NCI-H2196 treated with DMSO at 0.1 percent for 48 hours (cell line): ENCODE measurements at regions not wholly inside any gene's neighbourhood (a gene's known extent, or its start where the extent isn't known, plus 50 kb on each side); places are given as distances from the start of the nearest gene placed in this dataset.

Experiments used
- DNase-seq: peaks from one replicate; lab custom pipeline; 2025; ENCODE audit not compliant: unreplicated experiment; lab: John Stamatoyannopoulos, UW

DNA sequence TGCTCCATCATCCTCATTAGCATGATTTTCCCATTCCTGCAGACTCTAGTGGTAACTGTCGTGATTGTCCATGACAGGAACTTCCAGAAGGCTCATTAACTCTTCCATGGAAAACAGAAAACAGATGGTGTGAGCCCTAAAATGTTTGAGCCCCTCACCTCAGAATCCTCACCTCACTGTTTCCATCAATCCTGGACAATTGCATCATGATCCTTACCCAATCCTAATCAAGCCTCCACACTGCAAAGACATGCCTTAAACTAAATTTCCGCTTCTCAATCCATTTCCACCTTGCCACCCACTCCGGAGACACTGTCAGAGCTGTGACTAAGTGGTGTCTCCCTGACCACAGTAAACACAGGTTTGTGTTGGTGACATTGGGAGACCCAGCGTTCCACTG lies 311.0 kb upstream of the JARID2 start:
- DNase-seq = no peak

GRCh38 chr6:14936861-14937260 lies 309.0 kb upstream of the JARID2 start:
- no peak for DNase-seq

DNA sequence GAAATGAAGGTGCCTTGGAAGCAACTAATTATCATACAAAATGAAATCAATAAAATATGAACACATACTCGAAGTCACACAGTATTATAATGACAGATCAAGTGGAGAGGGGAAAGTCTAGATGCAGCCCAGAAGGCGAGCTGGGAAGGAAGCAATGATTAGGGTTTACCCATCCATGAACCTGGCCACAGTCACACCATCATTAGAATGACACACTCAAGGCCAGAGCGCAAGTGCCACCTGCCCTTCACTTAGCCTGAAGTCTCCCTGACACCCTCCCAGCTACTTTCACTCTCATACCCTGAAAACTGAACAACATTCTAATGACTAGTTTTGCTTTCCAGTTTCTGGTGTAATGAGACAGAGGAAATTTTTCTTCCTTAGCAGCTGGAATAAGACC lies 302.8 kb upstream of the JARID2 start:
- no peak for DNase-seq

DNA sequence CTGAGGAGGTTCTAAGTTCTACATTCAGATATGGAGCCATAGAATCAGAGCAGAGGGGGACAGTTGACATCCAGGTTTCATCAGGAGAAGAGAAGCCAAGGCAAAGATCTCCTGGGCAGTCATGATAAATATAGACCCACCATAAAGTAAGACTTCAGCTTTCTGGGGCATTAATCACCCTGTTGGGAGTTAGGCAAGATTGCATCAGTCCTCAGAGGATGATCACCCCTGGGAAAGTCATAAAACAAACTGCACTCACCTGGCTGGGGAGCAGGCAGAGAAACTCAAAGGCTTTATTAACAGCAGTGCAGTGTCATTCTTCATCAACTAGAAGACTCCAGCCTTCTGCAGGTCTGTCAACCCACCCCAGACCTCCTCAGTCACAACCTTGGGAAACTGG lies 301.3 kb upstream of the JARID2 start:
- no peak for DNase-seq

GRCh38 chr6:14945461-14946185 lies 300.2 kb upstream of the JARID2 start:
- no peak for DNase-seq

DNA sequence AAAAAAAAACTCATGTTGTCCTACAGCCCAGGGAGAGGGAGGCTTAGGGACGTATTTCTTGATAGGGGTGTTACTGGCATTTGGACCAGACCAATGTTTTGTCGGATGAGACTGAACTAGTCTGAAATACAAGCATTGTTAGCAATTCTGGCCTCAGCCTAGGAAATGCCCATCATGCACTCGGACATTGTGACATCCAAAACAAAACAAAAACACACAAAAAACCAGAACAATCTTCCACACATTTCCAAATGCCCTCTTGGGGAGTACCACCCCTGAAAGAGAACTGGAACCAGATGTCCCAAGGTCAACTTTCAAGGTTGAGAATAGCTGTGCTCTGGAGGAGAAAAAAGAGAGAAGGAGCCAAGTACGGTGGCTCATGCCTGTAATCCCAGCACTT lies 299.1 kb upstream of the JARID2 start:
- no peak for DNase-seq

GRCh38 chr6:14948586-14949245 lies 297.2 kb upstream of the JARID2 start:
- no peak for DNase-seq

- DNase-seq = no peak
These were observed 295.5 kb upstream of the JARID2 start for GRCh38 chr6:14950103-14950969.

DNA sequence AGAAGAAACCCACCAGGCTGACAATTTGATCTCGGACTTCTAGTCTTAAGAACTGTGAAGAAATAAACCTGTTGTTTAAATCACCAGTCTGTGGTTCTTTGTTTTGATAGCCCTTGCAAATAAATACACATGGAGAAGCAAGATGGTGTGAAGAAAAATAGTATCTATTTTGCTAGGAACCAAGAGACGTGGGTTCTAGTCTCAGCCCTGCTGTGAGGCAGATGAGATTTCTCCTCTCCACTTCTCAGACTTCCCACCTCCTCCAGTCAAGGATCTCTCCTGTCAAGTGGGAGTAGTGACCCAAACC lies 294.9 kb upstream of the JARID2 start:
- DNase-seq = no peak

GRCh38 chr6:14951704-14952103 lies 294.2 kb upstream of the JARID2 start:
- no peak for DNase-seq

DNA sequence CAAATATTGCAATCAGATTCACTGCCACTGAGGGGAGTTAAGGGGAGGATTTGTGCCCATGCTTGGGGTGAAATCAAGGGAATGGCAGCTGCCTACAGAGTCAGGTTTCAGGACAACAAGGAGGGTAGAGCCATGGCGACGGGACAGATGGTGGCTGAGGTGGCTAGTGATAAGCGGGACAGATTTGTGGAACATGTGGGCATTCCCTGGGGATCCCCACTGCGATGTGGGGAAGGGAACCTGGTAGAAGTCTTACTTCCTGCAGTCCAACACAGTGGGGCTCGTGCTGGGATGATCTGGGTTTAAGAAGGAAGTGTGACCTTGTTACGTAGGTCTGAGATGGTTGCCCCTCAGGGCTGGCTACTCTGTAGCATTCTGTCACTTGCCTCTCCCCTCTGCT lies 292.0 kb upstream of the JARID2 start:
- no peak for DNase-seq

- DNase-seq = no peak
These were observed 288.4 kb upstream of the JARID2 start for GRCh38 chr6:14957355-14958059.

DNA sequence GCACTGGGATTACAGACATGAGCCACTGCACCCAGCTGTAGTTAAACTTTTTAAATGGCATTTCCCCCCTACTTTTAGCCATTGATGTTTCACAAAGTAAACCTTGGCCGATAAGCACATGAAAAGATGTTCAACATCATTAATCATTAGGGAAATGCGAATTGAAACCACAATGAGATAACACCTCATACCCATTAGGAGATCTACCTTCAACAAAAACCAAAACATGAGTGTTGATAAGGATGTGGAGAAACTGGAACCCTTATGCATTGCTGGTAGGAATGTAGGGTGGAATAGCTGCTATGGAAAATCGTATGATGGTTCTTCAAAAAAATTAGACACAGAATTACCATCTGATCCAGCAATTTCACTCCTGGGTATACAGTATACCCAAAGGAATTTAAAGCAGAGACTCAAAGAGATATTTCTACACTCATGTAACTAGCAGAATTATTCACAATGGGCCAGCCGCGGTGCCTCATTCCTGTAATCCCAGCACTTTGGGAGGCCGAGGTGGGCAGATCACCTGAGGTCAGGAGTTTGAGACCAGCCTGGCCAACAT lies 286.5 kb upstream of the JARID2 start:
- no peak for DNase-seq

- peak; percentile 15 for DNase-seq
These were observed 281.2 kb upstream of the JARID2 start for GRCh38 chr6:14964556-14965270.

DNA sequence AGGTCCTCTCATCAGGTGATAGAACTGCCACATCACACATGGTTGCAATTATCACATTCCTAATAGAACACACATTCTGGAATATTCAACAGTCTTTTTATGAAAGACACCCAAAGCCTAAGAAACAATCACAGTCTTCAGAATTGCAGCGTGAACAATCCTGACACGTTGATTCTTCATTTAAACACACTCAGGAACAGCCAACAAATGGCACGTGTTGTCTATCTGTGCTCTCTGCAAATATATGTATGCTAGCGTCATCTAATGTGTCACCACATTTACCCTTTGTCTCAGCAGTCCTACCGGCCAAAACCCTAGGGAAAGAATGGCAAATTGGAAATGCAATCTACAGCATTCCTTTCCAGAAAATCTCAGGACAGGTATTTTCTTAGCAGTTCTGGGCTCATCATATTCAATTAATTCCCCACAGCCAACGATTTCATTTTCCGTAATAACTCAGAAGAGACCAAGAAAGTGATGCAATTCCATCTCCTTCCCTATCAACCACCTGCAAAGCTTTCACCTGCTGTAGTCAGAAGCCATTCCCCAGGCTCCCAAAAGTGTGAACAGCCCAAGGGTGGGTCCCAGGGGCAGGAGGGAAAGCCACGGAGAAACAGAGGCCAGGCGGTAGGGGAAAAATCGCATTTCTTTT lies 280.3 kb upstream of the JARID2 start:
- DNase-seq = no peak

DNA sequence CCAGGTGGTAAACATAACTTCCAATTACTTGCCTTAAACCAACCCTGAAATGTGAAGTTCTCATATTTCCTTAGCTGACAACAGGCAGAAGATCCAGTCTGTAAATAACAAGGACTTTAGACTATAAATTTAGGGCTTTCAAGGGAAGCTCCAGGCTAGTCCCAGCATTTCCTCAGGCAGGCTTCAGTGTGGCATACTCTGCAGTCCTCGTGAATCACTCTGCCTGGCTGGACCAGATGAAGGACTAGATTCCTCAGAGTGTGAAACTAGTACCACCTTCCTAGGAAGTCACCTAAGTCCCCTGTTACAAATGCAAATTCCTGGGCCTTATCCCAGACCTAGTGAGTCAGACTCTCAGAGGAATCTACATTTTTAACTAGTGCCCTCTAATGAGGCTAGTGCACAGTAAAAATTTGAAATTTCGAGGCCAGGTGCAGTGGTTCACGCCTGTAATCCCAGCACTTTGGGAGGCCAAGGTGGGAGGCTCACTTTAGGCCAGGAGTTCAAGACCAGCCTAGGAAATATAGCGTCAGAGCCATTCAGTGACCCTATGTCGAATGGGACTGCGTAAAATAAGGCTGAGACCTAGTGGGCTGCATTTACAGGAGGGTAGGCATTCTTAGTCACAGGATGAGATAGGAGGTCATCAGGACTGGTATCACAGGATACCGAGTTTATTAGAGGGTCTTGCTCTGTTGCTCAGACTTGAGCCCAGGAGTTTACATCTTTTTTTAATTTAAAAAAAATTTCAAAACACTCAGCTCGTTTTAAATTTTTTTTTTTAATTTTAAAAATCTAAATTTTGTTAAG lies 279.6 kb upstream of the JARID2 start:
- DNase-seq = no peak

- no peak for DNase-seq
These were observed 278.8 kb upstream of the JARID2 start for GRCh38 chr6:14966906-14967711.

DNA sequence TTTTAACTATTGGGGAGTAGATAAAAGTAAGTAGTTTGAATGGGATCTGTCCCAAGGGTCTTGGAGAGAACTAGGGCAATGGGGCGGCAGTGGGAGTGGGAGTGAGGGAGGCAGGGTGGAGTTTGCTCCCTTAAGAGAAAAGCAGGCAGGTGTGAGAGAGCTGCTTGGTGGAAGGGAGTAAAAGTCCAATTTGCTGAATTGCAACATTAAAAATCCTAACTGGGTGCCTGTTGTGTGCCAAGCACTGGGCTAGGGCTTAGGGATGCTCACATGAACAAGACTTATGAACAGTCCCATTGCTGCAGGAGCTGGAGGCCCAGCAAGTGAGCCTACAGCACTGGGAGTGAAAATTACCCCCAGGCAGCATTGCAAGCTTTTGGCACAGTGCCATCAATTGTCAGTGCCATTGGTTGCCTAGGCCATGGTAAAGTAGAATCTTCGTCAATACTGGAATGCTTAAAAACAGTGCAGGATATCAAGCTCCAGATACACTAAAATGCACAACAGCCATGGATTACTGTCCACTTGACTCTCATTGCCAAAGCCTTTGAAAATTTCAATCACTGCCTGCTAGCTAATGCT lies 277.7 kb upstream of the JARID2 start:
- no peak for DNase-seq
